Loucy (cell line): ENCODE measurements at regions not wholly inside any gene's neighbourhood (a gene's known extent, or its start where the extent isn't known, plus 50 kb on each side); places are given as distances from the start of the nearest gene placed in this dataset.

ENCODE experiments used
- H2AFZ ChIP-seq: fragments of 200-600 bp; sonication (generic); 2 replicates; pipeline ENCODE4 v1.6.0; 2016; ENCODE audit warnings: antibody characterized with exemption, mild to moderate bottlenecking, low read length, moderate library complexity
- H3F3A ChIP-seq: fragments of 200-600 bp; 2 replicates; pipeline ENCODE4 v1.6.0; 2016; ENCODE audit warnings: antibody characterized with exemption, low read depth, mild to moderate bottlenecking
- H3K27me3 ChIP-seq: fragments of 200-600 bp; sonication (generic); 2 replicates; pipeline ENCODE4 v1.6.1; 2014; ENCODE audit warnings: low read length, mild to moderate bottlenecking; ENCODE audit not compliant: insufficient read depth, poor library complexity, severe bottlenecking
- H3K36me3 ChIP-seq: fragments of 200-600 bp; sonication (generic); 2 replicates; pipeline ENCODE4 v1.6.1; 2016; ENCODE audit warnings: low read length; ENCODE audit not compliant: insufficient read depth
- H3K4me1 ChIP-seq: fragments of 200-600 bp; sonication (generic); 2 replicates; pipeline ENCODE4 v1.5.1; 2014; ENCODE audit warnings: low read length, mild to moderate bottlenecking; ENCODE audit not compliant: insufficient read depth, poor library complexity, severe bottlenecking
- H3K4me2 ChIP-seq: fragments of 200-600 bp; sonication (generic); 2 replicates; pipeline ENCODE4 v1.6.0; 2014; ENCODE audit warnings: antibody characterized with exemption, low read length, low read depth, mild to moderate bottlenecking; ENCODE audit not compliant: poor library complexity, severe bottlenecking
- H3K4me3 ChIP-seq: fragments of 200-600 bp; sonication (generic); 2 replicates; pipeline ENCODE4 v1.5.1; 2014; ENCODE audit warnings: low read length, mild to moderate bottlenecking, mixed read lengths; ENCODE audit not compliant: poor library complexity, severe bottlenecking
- H3K79me2 ChIP-seq: fragments of 200-600 bp; sonication (generic); 2 replicates; pipeline ENCODE4 v1.6.1; 2014; ENCODE audit warnings: low read length; ENCODE audit not compliant: insufficient read depth
- H3K9ac ChIP-seq: fragments of 200-600 bp; sonication (generic); 2 replicates; pipeline ENCODE4 v1.6.0; 2014; ENCODE audit warnings: mild to moderate bottlenecking, low read depth, low read length, moderate library complexity; ENCODE audit not compliant: poor library complexity, severe bottlenecking
- H3K9me2 ChIP-seq: fragments of 200-600 bp; sonication (generic); replicated peaks from 2 replicates; pipeline ENCODE4 v1.6.1; 2016; ENCODE audit warnings: low read depth, low read length, mixed read lengths
- H3K9me3 ChIP-seq: fragments of 200-600 bp; sonication (generic); 2 replicates; pipeline ENCODE4 v1.6.1; 2014; ENCODE audit warnings: mild to moderate bottlenecking, antibody characterized with exemption, low read length, low read depth; ENCODE audit not compliant: insufficient read depth
- H4K20me1 ChIP-seq: fragments of 200-600 bp; sonication (generic); 2 replicates; pipeline ENCODE4 v1.6.0; 2014; ENCODE audit warnings: antibody characterized with exemption, low read length, mild to moderate bottlenecking; ENCODE audit not compliant: insufficient read depth, poor library complexity, severe bottlenecking
- CTCF ChIP-seq: fragments of 200-600 bp; sonication (generic); conservative IDR thresholded peaks from 2 replicates; pipeline ENCODE4 v1.5.1; 2014; ENCODE audit warnings: mild to moderate bottlenecking, antibody characterized with exemption, low read length
- EZH2phosphoT487 ChIP-seq: fragments of 200-600 bp; IDR thresholded peaks from 2 replicates; pipeline ENCODE4 v1.6.1; 2018; ENCODE audit warnings: antibody characterized with exemption, mild to moderate bottlenecking, moderate library complexity, borderline replicate concordance

DNA sequence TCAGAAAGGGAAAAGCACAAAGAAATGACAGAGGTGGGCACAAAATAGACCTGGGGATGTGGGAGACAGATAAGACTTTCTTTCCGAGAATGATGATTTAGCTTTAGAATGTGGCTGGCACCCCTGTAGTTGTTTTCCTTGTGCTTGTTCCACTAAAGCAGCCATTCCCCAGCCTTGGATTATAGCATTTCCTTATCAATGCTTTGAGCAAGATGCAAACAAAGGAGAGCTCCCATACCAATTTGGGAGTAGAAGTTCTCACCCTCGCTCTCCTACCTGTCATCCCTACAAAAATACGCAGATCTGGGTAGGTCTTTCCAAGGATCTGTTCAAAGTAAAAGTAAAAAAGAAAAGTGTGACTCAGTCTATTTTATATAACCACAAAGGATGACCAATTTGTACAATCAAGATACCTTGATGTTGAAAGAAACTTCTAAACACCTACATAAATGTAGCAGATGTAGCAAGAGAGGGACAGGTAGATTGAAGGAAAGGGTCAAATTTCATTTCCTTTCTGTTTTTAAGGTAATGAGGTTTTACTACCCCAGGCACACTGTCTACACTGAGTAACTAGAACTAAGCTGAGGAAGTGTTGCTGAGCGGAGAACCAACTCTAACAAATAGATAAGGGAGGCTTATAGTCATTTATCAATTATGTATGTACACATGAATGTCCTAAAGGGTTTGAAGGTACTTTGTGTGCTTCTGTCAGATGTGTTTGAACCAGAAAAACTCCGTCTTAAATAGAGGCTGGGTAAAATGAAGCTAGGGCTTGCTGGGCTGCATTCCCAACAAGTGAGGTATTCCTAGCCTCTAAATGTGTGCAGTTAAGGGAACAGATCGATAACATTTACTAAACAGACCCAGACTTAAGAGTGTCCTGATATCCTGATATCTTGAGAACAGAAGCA lies 91.1 kb upstream of the LRRN1 start:
- no peaks in the 10 kb centered on the region for H3K4me1 ChIP-seq
- no peaks in the 10 kb centered on the region for H3K9me2 ChIP-seq
- no peak overlapping the region for H3K4me2 ChIP-seq
- H3K9me3 ChIP-seq, result no peaks in the 10 kb centered on the region
- H3K9ac ChIP-seq, result no peak overlapping the region
- TF ChIP-seq CTCF (no peak), EZH2phosphoT487 (no peak)
- no peaks in the 10 kb centered on the region for H3K27me3 ChIP-seq
- no peaks in the 10 kb centered on the region for H4K20me1 ChIP-seq
- H2AFZ ChIP-seq, result no peak overlapping the region
- H3K79me2 ChIP-seq, result no peaks in the 10 kb centered on the region
- H3K4me3 ChIP-seq, result no peak overlapping the region
- H3K36me3 ChIP-seq, result no peaks in the 10 kb centered on the region
- H3F3A ChIP-seq, result no peaks in the 10 kb centered on the region

- no peak overlapping the region for H3K9ac ChIP-seq
- no peaks in the 10 kb centered on the region for H3K79me2 ChIP-seq
- no peaks in the 10 kb centered on the region for H3F3A ChIP-seq
- H3K4me2 ChIP-seq, result no peak overlapping the region
- TF ChIP-seq CTCF, result no peak
- no peak for TF ChIP-seq EZH2phosphoT487
- H3K4me3 ChIP-seq, result no peak overlapping the region
- no peaks in the 10 kb centered on the region for H3K36me3 ChIP-seq
- no peaks in the 10 kb centered on the region for H4K20me1 ChIP-seq
- H3K27me3 ChIP-seq, result no peaks in the 10 kb centered on the region
- H3K4me1 ChIP-seq, result no peaks in the 10 kb centered on the region
- H3K9me3 ChIP-seq, result no peaks in the 10 kb centered on the region
- no peak overlapping the region for H2AFZ ChIP-seq
- no peaks in the 10 kb centered on the region for H3K9me2 ChIP-seq
Observed at GRCh38 chr3:3705090-3705775, 94.0 kb upstream of the LRRN1 start.

- Histone ChIP-seq H3K9me3 (no peaks in the 10 kb centered on the region), H3K4me1 (no peaks in the 10 kb centered on the region), H3K4me3 (no peak overlapping the region), H3K36me3 (no peaks in the 10 kb centered on the region), H4K20me1 (no peaks in the 10 kb centered on the region), H3K9ac (no peak overlapping the region), H3K27me3 (no peaks in the 10 kb centered on the region), H3K4me2 (no peak overlapping the region), H3K79me2 (no peaks in the 10 kb centered on the region), H3F3A (no peaks in the 10 kb centered on the region), H2AFZ (no peak overlapping the region), H3K9me2 (no peaks in the 10 kb centered on the region)
- TF ChIP-seq EZH2phosphoT487 (no peak), CTCF (no peak)
Observed at GRCh38 chr3:3701949-3702348, 97.3 kb upstream of the LRRN1 start.
